H1 (cell line): ENCODE measurements at regions not wholly inside any gene's neighbourhood (a gene's known extent, or its start where the extent isn't known, plus 50 kb on each side); places are given as distances from the start of the nearest gene placed in this dataset.
A peak's percentile ranks its signal among the peaks of the same experiment; 100 is the strongest.

ENCODE experiments used
- CHD7 ChIP-seq: fragments of 300-600 bp; sonication (generic); IDR thresholded peaks from 2 replicates; pipeline ENCODE4 v1.7.1; 2012; ENCODE audit warnings: low read length, moderate library complexity, mild to moderate bottlenecking, inconsistent platforms; ENCODE audit not compliant: insufficient replicate concordance
- CREB1 ChIP-seq: IDR thresholded peaks from 2 replicates; pipeline ENCODE4 v1.6.1; 2012; ENCODE audit warnings: inconsistent platforms
- EZH2 ChIP-seq: fragments of 200-600 bp; sonication (generic); IDR thresholded peaks from 2 replicates; pipeline ENCODE4 v1.7.1; 2012; ENCODE audit warnings: low read depth, mild to moderate bottlenecking, moderate library complexity, low read length, inconsistent platforms; ENCODE audit not compliant: severe bottlenecking
- FOSL1 ChIP-seq: IDR thresholded peaks from 2 replicates; pipeline ENCODE4 v1.6.1; 2011; ENCODE audit warnings: mild to moderate bottlenecking, low read depth, low read length, moderate library complexity; ENCODE audit not compliant: insufficient read depth
- MAFK ChIP-seq: IDR thresholded peaks from 2 replicates; pipeline ENCODE4 v1.6.1; 2012; ENCODE audit warnings: low read depth, mild to moderate bottlenecking, improper control_type of control experiment, low read length
- RXRA ChIP-seq: IDR thresholded peaks from 2 replicates; pipeline ENCODE4 v1.6.1; 2011; ENCODE audit warnings: low read depth, mild to moderate bottlenecking, low read length, moderate library complexity; ENCODE audit not compliant: insufficient read depth
- TAF7 ChIP-seq: optimal IDR thresholded peaks from 2 replicates; pipeline ENCODE3; 2011; ENCODE audit warnings: low read depth, mild to moderate bottlenecking, inconsistent platforms, low read length, moderate library complexity, borderline replicate concordance
- ZNF274 ChIP-seq: IDR thresholded peaks from 2 replicates; pipeline ENCODE4 v1.7.0; 2012; ENCODE audit warnings: low read length, borderline replicate concordance; ENCODE audit errors: extremely low read depth
- TF ChIP-seq, protein P1 (sequence below), 3 experiments: IDR thresholded peaks; 1 replicate in 2 of 3; 2 replicates in 1 of 3; pipeline versions ENCODE4 v1.5.1 to v1.6.1; 2011; ENCODE audit warnings: low read length in 3 of 3, mild to moderate bottlenecking in 3 of 3, inconsistent platforms in 2 of 3, low read depth in 1 of 3, moderate library complexity in 1 of 3; ENCODE audit not compliant: insufficient read depth in 1 of 3; ENCODE audit errors: control extremely low read depth in 1 of 3

DNA sequence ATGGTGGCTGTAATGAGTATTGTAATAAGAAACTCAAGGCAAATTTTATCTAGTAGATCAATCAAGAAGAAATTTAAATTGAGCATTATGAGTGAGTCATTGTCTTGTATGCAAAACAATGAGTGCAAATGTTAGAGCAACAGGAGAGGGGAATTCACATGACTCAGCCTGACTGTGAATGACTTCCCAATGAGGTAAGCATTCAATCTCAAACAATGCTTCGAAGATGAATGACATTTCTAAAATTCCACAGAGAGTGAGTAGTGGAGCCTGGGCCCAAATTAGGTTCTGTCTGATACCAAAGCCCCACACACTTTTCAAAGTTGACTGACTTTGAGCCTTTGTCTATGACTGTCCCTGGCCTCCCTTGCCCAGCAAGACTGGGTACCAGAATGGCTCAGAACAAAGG is 738.0 kb downstream of the PTPRU start (continued):
- TF ChIP-seq CHD7 (no peak), TAF7 (no peak), FOSL1 (no peak), RXRA (no peak), ZNF274 (no peak), CREB1 (no peak), EZH2 (no peak), MAFK (peak; percentile 71; the same call in 1 of the 2 replicates)
- TF ChIP-seq, protein P1, sequence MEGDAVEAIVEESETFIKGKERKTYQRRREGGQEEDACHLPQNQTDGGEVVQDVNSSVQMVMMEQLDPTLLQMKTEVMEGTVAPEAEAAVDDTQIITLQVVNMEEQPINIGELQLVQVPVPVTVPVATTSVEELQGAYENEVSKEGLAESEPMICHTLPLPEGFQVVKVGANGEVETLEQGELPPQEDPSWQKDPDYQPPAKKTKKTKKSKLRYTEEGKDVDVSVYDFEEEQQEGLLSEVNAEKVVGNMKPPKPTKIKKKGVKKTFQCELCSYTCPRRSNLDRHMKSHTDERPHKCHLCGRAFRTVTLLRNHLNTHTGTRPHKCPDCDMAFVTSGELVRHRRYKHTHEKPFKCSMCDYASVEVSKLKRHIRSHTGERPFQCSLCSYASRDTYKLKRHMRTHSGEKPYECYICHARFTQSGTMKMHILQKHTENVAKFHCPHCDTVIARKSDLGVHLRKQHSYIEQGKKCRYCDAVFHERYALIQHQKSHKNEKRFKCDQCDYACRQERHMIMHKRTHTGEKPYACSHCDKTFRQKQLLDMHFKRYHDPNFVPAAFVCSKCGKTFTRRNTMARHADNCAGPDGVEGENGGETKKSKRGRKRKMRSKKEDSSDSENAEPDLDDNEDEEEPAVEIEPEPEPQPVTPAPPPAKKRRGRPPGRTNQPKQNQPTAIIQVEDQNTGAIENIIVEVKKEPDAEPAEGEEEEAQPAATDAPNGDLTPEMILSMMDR (IDR thresholded peaks at IDR 0.05; ENCODE audit: control extremely low read depth in 1 of 3, insufficient read depth in 1 of 3, low read depth in 1 of 3, low read length in 3 of 3) = no peak
